ENCODE measurements at regions not wholly inside any gene's neighbourhood (a gene's known extent, or its start where the extent isn't known, plus 50 kb on each side); places are given as distances from the start of the nearest gene placed in this dataset.

DNA sequence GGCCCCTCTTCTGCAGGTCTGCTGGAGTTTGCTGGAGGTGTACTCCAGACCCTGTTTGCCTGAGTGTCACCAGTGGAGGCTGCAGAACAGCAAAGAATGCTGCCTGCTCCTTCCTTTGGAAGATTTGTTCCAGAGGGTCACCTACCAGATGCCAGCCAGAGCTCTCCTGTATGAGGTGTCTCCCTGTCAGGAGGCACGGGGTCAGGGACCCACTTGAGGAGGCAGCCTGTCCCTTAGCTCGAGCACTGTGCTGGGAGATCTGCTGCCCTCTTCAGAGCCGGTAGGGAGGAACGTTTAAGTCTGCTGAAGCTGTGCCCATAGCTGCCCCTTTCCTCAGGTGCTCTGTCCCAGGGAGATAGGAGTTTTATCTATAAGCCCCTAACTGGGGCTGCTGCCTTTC, 207.9 kb downstream of the FAT3 start:
- no peaks in the 10 kb centered on the region for H3K9me3 ChIP-seq
- DNase-seq (no peak), ATAC-seq (no peak)
- no peaks in the 10 kb centered on the region for H3K36me3 ChIP-seq (replicated peaks in 1 of 2; ENCODE audit: insufficient read depth in 1 of 2, low read depth in 2 of 2)
- H3K27me3 ChIP-seq = no peaks in the 10 kb centered on the region
- no peaks in the 10 kb centered on the region for H3K4me1 ChIP-seq
- WGBS, 2 donors = 40 to 41% methylated on average over 1 to 4 of the region's 4 CpGs
- TF ChIP-seq, protein P1, sequence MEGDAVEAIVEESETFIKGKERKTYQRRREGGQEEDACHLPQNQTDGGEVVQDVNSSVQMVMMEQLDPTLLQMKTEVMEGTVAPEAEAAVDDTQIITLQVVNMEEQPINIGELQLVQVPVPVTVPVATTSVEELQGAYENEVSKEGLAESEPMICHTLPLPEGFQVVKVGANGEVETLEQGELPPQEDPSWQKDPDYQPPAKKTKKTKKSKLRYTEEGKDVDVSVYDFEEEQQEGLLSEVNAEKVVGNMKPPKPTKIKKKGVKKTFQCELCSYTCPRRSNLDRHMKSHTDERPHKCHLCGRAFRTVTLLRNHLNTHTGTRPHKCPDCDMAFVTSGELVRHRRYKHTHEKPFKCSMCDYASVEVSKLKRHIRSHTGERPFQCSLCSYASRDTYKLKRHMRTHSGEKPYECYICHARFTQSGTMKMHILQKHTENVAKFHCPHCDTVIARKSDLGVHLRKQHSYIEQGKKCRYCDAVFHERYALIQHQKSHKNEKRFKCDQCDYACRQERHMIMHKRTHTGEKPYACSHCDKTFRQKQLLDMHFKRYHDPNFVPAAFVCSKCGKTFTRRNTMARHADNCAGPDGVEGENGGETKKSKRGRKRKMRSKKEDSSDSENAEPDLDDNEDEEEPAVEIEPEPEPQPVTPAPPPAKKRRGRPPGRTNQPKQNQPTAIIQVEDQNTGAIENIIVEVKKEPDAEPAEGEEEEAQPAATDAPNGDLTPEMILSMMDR (IDR thresholded peaks at IDR 0.05) = no peak
- no peak for TF ChIP-seq POLR2A (IDR thresholded peaks at IDR 0.05)
- H3K4me3 ChIP-seq = no peak overlapping the region
- intact Hi-C loops (cut with DNase I) = no loop called here
- no peak overlapping the region for H3K27ac ChIP-seq

GRCh38 chr11:92436034-92436920, 211.7 kb downstream of the FAT3 start:
- intact Hi-C loops (cut with DNase I) = no loop called here
- DNase-seq (no peak), ATAC-seq (no peak)
- no peaks in the 10 kb centered on the region for H3K4me1 ChIP-seq
- H3K9me3 ChIP-seq = no peaks in the 10 kb centered on the region
- H3K36me3 ChIP-seq (replicated peaks in 1 of 2; ENCODE audit: insufficient read depth in 1 of 2, low read depth in 2 of 2) = no peaks in the 10 kb centered on the region
- no peak overlapping the region for H3K27ac ChIP-seq
- H3K27me3 ChIP-seq = no peaks in the 10 kb centered on the region
- no peak overlapping the region for H3K4me3 ChIP-seq
- TF ChIP-seq POLR2A (IDR thresholded peaks at IDR 0.05) = no peak
- TF ChIP-seq, protein P1 (IDR thresholded peaks at IDR 0.05) = no peak
- 81 to 86% methylated on average over 8 of the region's 8 CpGs for WGBS, 2 donors

DNA sequence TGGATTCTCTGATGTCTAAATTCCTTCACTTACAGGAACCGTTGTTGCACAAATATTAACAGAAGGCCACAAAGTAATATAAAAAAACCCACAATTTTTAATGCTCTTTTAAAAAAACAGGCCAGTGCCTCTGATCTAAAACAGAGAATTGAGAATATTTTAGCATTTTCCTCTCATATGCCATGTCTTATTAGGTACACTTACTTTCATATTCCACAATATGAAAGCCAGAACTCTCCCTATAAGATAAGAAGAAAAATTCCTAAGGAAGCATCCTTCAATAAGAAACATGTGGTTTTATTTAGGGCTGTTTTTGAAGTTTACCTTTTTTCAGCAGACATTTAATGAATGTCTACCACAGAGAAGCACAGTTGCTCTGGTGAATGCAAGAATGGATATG, 214.5 kb downstream of the FAT3 start:
- no peaks in the 10 kb centered on the region for H3K27me3 ChIP-seq
- no peaks in the 10 kb centered on the region for H3K9me3 ChIP-seq
- TF ChIP-seq, protein P1 (IDR thresholded peaks at IDR 0.05) = no peak
- no peak for TF ChIP-seq POLR2A (IDR thresholded peaks at IDR 0.05)
- no peak for ATAC-seq
- intact Hi-C loops (cut with DNase I) = no loop called here
- WGBS, 2 donors = 28 to 33% methylated on average over 1 of the region's 1 CpG
- no peaks in the 10 kb centered on the region for H3K36me3 ChIP-seq (replicated peaks in 1 of 2; ENCODE audit: insufficient read depth in 1 of 2, low read depth in 2 of 2)
- no peak overlapping the region for H3K27ac ChIP-seq
- H3K4me3 ChIP-seq = no peak overlapping the region
- DNase-seq = no peak
- H3K4me1 ChIP-seq = no peaks in the 10 kb centered on the region

DNA sequence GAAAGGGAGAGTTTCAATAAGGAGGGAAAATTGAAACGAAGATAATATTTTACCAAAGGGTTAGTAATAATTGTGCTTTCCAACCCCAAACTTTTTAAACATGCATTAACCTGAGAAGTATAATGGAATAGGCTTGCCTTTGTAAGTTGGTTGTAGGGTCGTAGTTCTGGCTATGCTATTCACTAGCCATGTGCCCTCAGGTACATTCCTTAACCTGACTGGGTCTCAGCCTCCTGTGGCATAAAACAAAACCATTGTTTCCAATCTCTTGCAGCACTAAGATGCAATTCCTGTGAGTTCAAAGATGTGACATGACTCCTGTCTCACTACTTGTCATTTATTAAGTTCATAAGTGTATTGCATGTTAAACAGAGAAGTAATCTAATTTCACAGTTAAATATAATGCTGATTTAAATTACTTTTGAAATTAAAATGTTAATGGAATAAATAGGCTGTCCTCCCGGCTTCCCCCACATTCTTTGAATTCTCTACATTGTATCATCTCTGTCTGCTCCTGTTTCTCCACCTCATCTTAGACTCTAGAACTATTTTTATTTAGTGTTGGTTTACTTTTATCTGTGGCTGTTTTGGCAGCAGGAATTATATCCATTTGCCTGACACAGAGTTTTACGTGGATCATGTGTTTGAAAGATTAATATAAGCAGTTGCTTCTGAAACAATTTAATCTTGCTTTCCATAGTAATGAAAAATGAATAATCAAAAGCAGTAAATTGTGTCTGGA, 216.3 kb downstream of the FAT3 start:
- DNase-seq (no peak), ATAC-seq (no peak)
- 49 to 62% methylated on average over 4 of the region's 4 CpGs for WGBS, 2 donors
- Histone ChIP-seq H3K4me3 (no peak overlapping the region), H3K4me1 (no peaks in the 10 kb centered on the region), H3K9me3 (no peaks in the 10 kb centered on the region), H3K27me3 (no peaks in the 10 kb centered on the region), H3K36me3 (replicated peaks in 1 of 2; ENCODE audit: insufficient read depth in 1 of 2, low read depth in 2 of 2) (no peaks in the 10 kb centered on the region), H3K27ac (no peak overlapping the region)
- intact Hi-C loops (cut with DNase I) = no loop called here
- TF ChIP-seq POLR2A (IDR thresholded peaks at IDR 0.05) = no peak
- TF ChIP-seq, protein P1 (IDR thresholded peaks at IDR 0.05) = no peak

All from body of pancreas (tissue), 4 donors.